OCI-LY1 (cell line): ENCODE measurements at regions not wholly inside any gene's neighbourhood (a gene's known extent, or its start where the extent isn't known, plus 50 kb on each side); places are given as distances from the start of the nearest gene placed in this dataset.

Experiments used
- H2AFZ ChIP-seq: fragments of 200-600 bp; sonication (generic), shearing (Covaris generic); 2 replicates; pipeline ENCODE4 v1.6.0; 2014; ENCODE audit warnings: antibody characterized with exemption, mild to moderate bottlenecking, low read length
- H3F3A ChIP-seq: fragments of 200-600 bp; sonication (generic), shearing (Covaris generic); 2 replicates; pipeline ENCODE4 v1.6.0; 2014; ENCODE audit warnings: mild to moderate bottlenecking, antibody characterized with exemption, low read length, moderate library complexity; ENCODE audit not compliant: insufficient read depth
- H3K27ac ChIP-seq: fragments of 200-600 bp; sonication (generic); 2 replicates; pipeline ENCODE4 v1.5.1; 2014; ENCODE audit warnings: low read length, mixed run types, mild to moderate bottlenecking, low read depth; ENCODE audit not compliant: poor library complexity, severe bottlenecking
- H3K27me3 ChIP-seq: fragments of 200-600 bp; sonication (generic); 2 replicates; pipeline ENCODE4 v1.6.0; 2014; ENCODE audit warnings: antibody characterized with exemption, mild to moderate bottlenecking, low read length, moderate library complexity; ENCODE audit not compliant: insufficient read depth
- H3K36me3 ChIP-seq: fragments of 200-600 bp; sonication (generic); 2 replicates; pipeline ENCODE4 v1.6.1; 2014; ENCODE audit warnings: mild to moderate bottlenecking, antibody characterized with exemption, low read length, moderate library complexity, mixed read lengths; ENCODE audit not compliant: insufficient read depth
- H3K4me1 ChIP-seq: fragments of 200-600 bp; sonication (generic); 2 replicates; pipeline ENCODE4 v1.5.1; 2014; ENCODE audit warnings: mild to moderate bottlenecking, low read length, moderate library complexity; ENCODE audit not compliant: insufficient read depth, severe bottlenecking
- H3K4me2 ChIP-seq: fragments of 200-600 bp; sonication (generic), shearing (Covaris generic); 2 replicates; pipeline ENCODE4 v1.6.1; 2014; ENCODE audit warnings: low read length
- H3K4me3 ChIP-seq: fragments of 200-600 bp; sonication (generic); 2 replicates; pipeline ENCODE4 v1.5.1; 2014; ENCODE audit warnings: low read length, low read depth, mild to moderate bottlenecking, mixed read lengths; ENCODE audit not compliant: poor library complexity, severe bottlenecking
- H3K79me2 ChIP-seq: fragments of 200-600 bp; shearing (Covaris generic); 2 replicates; pipeline ENCODE4 v1.6.1; 2016; ENCODE audit warnings: mixed run types, low read length, mixed read lengths; ENCODE audit not compliant: insufficient read depth
- H3K9ac ChIP-seq: fragments of 200-600 bp; sonication (generic), shearing (Covaris generic); 2 replicates; pipeline ENCODE4 v1.6.1; 2014; ENCODE audit warnings: mild to moderate bottlenecking, low read length, mixed read lengths
- H3K9me2 ChIP-seq: fragments of 200-600 bp; sonication (generic), shearing (Covaris generic); 2 replicates; pipeline ENCODE4 v1.6.1; 2014; ENCODE audit warnings: low read depth, mild to moderate bottlenecking, low read length, mixed read lengths
- H3K9me3 ChIP-seq: fragments of 200-600 bp; shearing (Covaris generic); 2 replicates; pipeline ENCODE4 v1.6.1; 2014; ENCODE audit warnings: low read length, mixed read lengths
- H4K20me1 ChIP-seq: fragments of 200-600 bp; sonication (generic), shearing (Covaris generic); 2 replicates; pipeline ENCODE4 v1.6.0; 2016; ENCODE audit warnings: mild to moderate bottlenecking, low read length; ENCODE audit not compliant: insufficient read depth
- EZH2 ChIP-seq: fragments of 200-600 bp; sonication (generic), shearing (Covaris generic); IDR thresholded peaks from 2 replicates; pipeline ENCODE4 v1.8.0; 2017; ENCODE audit warnings: borderline replicate concordance, mixed run types, mild to moderate bottlenecking, antibody characterized with exemption, low read length, moderate library complexity, mixed read lengths
- TF ChIP-seq, protein P1 (sequence below): fragments of 200-600 bp; sonication (generic), shearing (Covaris generic); IDR thresholded peaks from 2 replicates; pipeline ENCODE4 v1.5.1; 2017; ENCODE audit warnings: mild to moderate bottlenecking, antibody characterized with exemption, low read length, moderate library complexity, mixed read lengths

- no peaks in the 10 kb centered on the region for H3K4me1 ChIP-seq
- no peaks in the 10 kb centered on the region for H3K9me3 ChIP-seq
- H3K4me3 ChIP-seq = no peak overlapping the region
- H3K9me2 ChIP-seq = no peaks in the 10 kb centered on the region
- no peak overlapping the region for H3K27ac ChIP-seq
- TF ChIP-seq, protein P1, sequence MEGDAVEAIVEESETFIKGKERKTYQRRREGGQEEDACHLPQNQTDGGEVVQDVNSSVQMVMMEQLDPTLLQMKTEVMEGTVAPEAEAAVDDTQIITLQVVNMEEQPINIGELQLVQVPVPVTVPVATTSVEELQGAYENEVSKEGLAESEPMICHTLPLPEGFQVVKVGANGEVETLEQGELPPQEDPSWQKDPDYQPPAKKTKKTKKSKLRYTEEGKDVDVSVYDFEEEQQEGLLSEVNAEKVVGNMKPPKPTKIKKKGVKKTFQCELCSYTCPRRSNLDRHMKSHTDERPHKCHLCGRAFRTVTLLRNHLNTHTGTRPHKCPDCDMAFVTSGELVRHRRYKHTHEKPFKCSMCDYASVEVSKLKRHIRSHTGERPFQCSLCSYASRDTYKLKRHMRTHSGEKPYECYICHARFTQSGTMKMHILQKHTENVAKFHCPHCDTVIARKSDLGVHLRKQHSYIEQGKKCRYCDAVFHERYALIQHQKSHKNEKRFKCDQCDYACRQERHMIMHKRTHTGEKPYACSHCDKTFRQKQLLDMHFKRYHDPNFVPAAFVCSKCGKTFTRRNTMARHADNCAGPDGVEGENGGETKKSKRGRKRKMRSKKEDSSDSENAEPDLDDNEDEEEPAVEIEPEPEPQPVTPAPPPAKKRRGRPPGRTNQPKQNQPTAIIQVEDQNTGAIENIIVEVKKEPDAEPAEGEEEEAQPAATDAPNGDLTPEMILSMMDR = no peak
- TF ChIP-seq EZH2 = no peak
- H2AFZ ChIP-seq = no peak overlapping the region
- no peaks in the 10 kb centered on the region for H3K27me3 ChIP-seq
- no peak overlapping the region for H3K9ac ChIP-seq
- H4K20me1 ChIP-seq = no peaks in the 10 kb centered on the region
- H3K36me3 ChIP-seq = no peaks in the 10 kb centered on the region
- H3K4me2 ChIP-seq = no peak overlapping the region
- H3K79me2 ChIP-seq = no peaks in the 10 kb centered on the region
- H3F3A ChIP-seq = no peaks in the 10 kb centered on the region
Measured at GRCh38 chr18:45228796-45229388, 386.4 kb upstream of the SLC14A2 start.

DNA sequence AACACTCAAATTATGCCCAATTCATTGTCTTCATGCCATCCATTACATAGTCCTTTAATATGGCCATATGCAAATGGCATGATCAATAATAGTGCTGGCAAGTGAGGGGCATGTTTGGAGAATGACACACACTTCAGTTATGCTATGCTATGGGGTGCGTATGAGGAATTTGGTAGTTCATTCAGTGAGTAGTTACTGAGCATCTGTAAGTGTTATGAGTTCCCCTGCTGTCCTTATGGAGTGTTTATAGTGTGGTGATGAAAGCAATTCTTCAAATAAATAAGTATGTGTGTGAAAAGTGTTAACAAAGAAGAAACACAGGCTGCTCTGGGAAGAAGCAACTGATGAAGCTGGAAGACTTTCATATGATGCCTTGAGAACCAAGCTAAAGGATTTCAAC lies 383.7 kb upstream of the SLC14A2 start:
- H3K9ac ChIP-seq = no peak overlapping the region
- no peaks in the 10 kb centered on the region for H3K27me3 ChIP-seq
- H3F3A ChIP-seq = no peaks in the 10 kb centered on the region
- H3K79me2 ChIP-seq = no peaks in the 10 kb centered on the region
- no peaks in the 10 kb centered on the region for H3K9me3 ChIP-seq
- H3K36me3 ChIP-seq = no peaks in the 10 kb centered on the region
- no peaks in the 10 kb centered on the region for H3K9me2 ChIP-seq
- no peak overlapping the region for H3K4me3 ChIP-seq
- no peaks in the 10 kb centered on the region for H4K20me1 ChIP-seq
- no peak overlapping the region for H3K27ac ChIP-seq
- TF ChIP-seq EZH2 = no peak
- TF ChIP-seq, protein P1 = no peak
- no peaks in the 10 kb centered on the region for H3K4me1 ChIP-seq
- H2AFZ ChIP-seq = no peak overlapping the region
- H3K4me2 ChIP-seq = no peak overlapping the region

DNA sequence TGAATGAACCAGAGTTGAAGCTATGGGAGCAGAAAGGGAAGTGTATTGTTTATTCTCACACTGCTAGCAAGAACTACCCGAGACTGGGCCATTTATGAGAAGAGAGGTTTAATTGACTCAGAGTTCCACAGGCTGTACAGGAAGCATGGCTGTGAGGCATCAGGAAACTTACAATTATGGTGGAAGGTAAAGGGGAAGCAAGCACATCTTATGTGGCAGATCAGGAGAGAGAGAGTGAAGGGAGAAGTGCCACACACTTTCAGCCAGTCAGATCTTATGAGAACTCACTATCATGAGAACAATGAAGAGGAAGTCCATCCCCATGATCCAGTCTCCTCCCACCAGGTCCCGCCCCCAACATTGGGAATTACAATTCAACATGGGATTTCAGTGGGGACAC lies 383.2 kb upstream of the SLC14A2 start:
- H3F3A ChIP-seq = no peaks in the 10 kb centered on the region
- H3K4me2 ChIP-seq = no peak overlapping the region
- H3K4me1 ChIP-seq = no peaks in the 10 kb centered on the region
- H3K4me3 ChIP-seq = no peak overlapping the region
- no peak for TF ChIP-seq EZH2
- TF ChIP-seq, protein P1 = no peak
- no peaks in the 10 kb centered on the region for H4K20me1 ChIP-seq
- no peaks in the 10 kb centered on the region for H3K9me3 ChIP-seq
- H3K79me2 ChIP-seq = no peaks in the 10 kb centered on the region
- H3K36me3 ChIP-seq = no peaks in the 10 kb centered on the region
- H3K27ac ChIP-seq = no peak overlapping the region
- no peaks in the 10 kb centered on the region for H3K27me3 ChIP-seq
- no peaks in the 10 kb centered on the region for H3K9me2 ChIP-seq
- no peak overlapping the region for H3K9ac ChIP-seq
- H2AFZ ChIP-seq = no peak overlapping the region
